HG03095 (cell line): ENCODE measurements at regions not wholly inside any gene's neighbourhood (a gene's known extent, or its start where the extent isn't known, plus 50 kb on each side); places are given as distances from the start of the nearest gene placed in this dataset.
"Not testable (repeated sequence)": the region's sequence is repeated elsewhere in the genome, so short reads cannot be mapped to it uniquely, and the experiment has no call there.

Source experiments
- ATAC-seq: cut with Tn5 transposase; IDR thresholded peaks from one replicate; pipeline ENCODE4 v1.9.1; 2021; ENCODE audit warnings: moderate library complexity; ENCODE audit not compliant: unreplicated experiment

- no peak for ATAC-seq
Measured at GRCh38 chr2:107685421-107685986, 141.2 kb upstream of the RGPD4 start.

DNA sequence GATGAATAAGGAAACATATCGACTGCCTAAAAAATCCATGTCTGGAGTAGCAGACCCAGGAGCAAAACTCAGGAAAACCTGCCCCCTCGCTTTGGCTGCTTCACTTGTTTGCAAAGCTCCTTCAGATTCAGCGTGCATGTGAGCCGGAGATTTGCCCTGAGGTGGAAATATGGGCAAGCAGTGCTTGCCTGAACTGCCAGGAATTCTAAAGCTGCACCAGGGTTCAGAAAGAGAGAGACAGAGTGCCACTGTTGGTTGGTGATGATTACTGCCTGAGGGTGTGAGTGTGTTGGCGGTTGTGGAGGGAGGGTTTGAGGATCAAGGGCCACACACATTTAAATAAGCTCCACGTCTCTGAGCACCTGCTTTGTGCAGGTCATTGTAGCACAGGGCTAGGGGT, 139.6 kb upstream of the RGPD4 start:
- ATAC-seq, result no peak

DNA sequence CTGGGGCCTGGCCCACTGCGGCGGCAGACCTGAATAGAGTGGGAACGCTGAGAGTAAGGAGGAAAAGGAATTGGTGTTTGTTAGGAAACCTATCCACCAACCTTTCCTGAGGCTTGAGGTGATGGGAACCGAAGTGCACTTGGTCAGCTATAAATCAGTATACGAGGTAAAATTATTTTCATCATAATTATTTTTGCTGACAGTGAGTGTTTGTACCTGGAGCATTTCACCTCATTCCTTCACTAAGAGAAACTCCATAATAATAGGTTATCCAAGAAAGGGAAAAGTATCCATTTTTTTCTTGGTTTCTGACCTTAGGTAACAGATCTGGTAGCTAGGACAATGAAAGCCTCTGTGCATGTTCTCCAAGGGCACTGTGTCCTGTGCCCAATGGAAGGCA, 138.6 kb upstream of the RGPD4 start:
- ATAC-seq, result no peak

- ATAC-seq, result no peak
Measured at GRCh38 chr2:107693604-107694003, 133.1 kb upstream of the RGPD4 start.

GRCh38 chr2:107694667-107695066, 132.0 kb upstream of the RGPD4 start:
- ATAC-seq, result no peak

- no peak for ATAC-seq
Measured at GRCh38 chr2:107697385-107697784, 129.3 kb upstream of the RGPD4 start.

DNA sequence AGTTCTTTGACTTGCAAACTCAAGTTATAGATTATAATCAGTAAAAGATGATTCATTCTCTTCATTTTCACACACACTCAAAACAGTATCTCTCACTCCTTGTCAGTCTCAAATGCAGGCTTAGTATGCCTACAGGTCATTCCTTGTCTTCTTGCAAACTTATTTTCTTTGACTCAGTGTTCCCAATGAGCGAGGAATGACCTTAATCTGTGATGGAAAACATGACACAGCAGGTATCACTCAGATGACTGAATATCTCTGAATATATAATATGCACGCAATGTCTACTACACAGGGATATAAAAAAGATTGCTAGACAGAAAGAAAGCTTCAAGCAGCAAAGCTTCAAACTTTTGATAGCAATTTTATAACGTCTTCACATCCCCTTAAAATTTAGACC, 127.8 kb upstream of the RGPD4 start:
- no peak for ATAC-seq

DNA sequence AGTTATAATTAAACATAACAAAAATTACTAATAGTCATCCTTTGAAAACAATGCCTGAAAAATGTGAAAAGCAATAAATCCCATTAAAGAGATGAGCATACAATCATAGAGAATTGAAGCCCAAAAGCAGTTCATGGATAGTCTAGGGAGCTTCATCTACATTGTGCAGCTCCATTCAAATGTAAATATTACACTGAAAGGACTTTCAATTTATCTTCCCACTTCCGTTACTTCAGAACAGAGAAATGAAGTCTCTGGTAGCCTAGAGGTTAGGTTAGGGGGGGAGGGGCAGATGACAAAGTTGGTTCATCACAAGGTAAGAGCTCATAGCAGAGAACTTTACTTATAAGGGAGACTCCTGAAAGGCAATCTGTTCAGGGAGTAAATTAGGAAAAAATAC, 126.6 kb upstream of the RGPD4 start:
- no peak for ATAC-seq

DNA sequence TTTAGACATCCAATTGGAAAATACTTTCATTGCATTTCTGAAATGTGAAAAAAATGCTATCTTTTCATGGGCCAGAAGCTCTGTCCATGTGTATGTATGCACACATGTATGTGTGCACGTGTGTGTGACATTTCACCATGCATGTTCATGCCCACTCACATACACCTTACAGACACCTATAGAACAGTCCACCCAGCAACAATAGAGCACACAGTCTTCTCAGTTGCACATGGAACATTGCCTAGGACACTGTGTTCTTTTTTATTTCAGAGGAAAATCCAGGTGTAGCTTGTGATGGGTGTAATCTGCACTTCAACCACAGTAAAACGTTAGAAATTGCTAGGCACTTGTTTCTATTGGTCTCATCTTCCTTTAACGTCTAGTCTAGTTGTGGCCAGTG, 114.8 kb upstream of the RGPD4 start:
- ATAC-seq, result no peak

DNA sequence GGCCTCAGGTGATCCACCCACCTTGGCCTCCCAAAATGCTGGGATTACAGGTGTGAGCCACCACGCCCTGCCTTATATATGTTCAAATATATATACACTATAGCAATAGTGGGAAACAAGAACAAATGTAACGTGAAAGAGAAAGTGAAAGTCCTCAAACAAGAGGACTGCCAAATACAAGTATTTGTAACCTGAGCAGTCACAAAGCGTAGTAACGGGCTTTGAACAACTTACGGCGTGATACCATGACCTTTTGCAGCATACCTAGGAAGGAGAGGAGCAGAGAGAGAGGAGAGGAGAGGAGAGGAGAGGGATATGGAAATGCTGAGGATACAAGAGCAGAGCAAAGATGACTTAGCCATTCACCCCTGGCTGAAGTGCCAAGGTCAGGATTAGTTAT, 113.8 kb upstream of the RGPD4 start:
- ATAC-seq, result peak; percentile 54

DNA sequence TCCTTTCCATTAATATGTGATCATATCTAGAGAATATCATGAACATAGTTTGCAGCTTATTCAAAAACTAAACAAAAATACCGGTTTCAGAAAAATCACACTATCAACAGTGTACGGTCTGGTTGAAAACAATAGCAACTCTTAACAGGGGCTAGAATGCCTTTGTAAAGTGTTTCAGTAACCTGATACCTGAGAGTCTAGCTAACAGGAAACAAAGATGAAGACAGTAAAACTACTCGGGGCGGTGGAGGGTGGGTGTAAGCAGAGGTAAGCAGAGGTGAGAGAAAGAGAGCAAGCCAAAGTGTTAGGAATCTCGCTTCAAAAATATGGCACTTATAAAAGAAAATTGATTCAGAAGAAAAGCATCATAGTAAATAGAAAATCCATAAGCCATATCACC, 109.0 kb upstream of the RGPD4 start:
- no peak for ATAC-seq

DNA sequence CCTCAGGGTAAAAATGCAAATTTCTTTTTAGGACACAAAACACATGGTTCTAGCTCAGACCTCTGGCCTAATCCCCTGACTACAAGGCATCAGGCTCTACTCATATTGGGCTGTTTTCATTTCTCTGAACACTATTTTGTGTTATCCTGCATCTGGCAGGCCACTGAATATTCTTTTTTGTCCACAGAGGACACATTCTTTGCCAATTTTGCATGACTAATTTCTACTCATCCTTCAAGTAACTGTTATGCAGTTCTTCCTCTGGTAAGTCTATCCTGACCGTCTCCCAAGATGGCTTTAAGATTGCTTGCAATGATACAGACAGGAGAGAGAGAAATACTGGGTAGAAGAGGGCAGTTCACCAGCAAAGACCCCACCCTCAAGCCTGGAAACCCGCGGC, 107.6 kb upstream of the RGPD4 start:
- no peak for ATAC-seq

- ATAC-seq, result no peak
Measured at GRCh38 chr2:107719836-107720235, 106.9 kb upstream of the RGPD4 start.

DNA sequence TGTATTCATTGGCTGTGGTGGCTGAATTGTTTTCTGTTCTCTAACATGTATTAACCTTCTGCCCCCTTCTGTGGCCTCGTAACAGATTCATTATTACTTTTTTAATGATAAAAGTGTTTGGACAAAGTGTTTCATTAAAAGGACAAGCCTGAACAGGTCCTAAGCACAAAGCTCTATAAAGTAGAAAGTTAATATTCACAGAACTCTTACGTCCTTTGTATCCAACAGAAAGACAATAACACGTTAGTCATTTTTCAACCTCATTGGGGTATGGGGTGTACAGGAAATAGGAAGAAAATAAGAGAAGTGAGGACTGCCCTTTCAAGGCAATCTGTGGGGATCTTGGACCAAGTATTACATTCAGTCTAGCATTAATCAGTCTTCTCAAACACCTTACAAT, 105.5 kb upstream of the RGPD4 start:
- no peak for ATAC-seq

DNA sequence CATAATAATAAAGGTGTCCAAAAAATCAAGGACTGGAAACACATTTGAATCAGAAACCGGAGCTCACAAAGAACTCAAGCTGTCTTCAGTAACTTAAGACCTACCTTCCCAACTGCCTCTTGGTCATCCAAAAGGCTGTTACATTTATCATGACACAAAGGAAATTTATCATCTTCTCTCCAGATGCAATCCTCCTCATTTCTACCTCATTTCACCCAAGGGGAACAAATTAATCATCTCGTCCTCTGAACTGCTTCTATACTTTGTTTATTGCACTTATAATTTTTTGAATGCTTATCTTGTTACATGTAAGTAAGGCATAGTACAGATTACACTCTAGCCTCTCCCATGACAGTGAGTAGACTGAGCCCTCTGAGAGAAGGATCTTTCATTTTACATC, 105.1 kb upstream of the RGPD4 start:
- ATAC-seq, result no peak

- not testable (repeated sequence) for ATAC-seq
Measured at GRCh38 chr2:107725824-107726223, 100.9 kb upstream of the RGPD4 start.

DNA sequence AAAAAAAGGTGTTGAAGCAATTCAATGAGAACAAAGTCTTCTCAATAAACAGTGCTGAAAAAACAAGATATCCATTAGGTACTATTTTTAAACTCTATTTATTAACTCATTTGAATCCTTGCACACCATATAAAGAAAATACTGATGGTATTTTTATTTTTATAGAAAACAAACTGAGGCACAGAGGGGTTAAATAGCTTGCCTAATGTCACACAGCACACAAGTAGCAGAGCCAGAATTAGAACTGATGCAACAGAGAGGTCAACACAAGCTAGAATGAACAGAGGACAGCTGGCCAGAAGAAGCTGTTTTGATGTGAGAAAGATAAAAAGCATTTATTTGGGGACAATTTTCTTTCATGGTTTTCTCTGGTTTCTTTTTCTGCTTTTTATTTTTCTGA, 99.4 kb upstream of the RGPD4 start:
- no peak for ATAC-seq

GRCh38 chr2:107728586-107728985, 98.1 kb upstream of the RGPD4 start:
- ATAC-seq, result no peak

GRCh38 chr2:107729440-107729839, 97.3 kb upstream of the RGPD4 start:
- no peak for ATAC-seq

DNA sequence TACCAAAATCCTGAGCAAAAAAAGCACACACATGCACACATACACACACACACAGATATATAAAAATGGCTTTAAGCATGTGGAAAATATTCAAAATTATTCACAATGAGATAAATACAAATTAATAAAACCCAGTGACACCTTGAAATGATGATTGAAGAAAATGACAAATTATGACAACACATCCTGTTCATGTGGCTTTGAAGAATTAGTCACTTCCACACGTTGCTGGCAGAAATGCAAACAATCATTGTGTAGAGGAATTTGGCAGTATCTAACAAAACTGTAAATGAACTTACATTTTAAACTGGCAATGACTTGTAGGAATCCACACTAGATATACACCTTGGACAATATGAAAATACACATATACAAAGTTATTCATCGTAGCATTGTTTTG, 95.8 kb upstream of the RGPD4 start:
- ATAC-seq, result no peak

GRCh38 chr2:107731435-107731834, 95.3 kb upstream of the RGPD4 start:
- ATAC-seq, result no peak

DNA sequence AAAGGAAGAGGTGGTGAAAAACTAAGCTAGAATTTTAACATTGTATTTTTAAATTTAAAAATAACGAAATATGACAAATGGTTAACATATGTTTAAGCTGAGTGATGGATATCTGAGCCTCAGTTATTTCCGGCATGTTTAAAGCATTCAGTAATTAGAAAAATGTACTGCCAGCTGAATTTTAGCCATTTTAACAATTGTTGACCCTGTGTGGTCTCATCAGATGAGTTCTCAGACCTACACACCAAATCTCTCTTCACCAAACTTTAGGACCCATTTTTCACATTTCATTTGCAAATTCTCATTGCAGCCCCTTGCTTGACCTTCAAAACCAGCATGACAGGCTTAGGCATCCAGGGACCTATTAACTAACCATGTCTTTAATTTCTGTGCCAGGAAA, 91.5 kb upstream of the RGPD4 start:
- ATAC-seq, result no peak

DNA sequence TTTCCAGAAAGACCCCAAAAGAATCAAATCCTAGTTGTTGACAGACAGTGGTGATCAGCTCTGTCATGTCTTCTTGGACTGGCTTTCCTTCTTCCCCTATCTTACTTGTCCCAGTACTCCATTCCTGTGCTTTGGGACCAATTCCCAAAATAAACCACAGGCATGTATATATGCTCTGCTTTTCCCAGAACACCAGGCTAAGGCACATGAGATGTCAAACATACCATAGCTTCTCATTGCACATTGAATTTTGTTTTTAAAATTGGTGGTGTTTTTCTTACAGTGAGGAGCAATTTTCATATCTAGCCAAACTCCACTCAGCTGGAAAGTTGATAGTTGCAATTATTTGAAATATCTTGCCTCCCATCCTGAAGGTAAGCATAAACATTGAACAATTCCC, 88.9 kb upstream of the RGPD4 start:
- ATAC-seq, result no peak

DNA sequence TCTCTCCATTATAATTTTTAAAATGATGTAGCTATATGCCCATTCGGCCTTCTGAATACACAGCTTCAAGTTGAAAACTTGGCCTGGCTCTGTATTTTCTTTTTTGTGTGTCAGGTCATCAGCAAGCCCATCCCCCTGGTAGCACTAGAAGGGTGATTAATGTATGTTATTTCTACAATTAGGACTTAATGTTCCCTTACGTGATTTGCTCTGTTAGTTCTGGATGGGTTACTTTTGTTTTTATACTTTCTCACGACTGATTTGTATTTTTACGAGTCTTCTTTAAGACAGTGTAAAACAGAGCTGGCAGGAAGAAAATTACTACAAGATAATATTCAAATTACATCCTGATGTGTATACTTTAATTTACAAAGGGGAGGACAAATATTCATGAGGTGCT, 88.4 kb upstream of the RGPD4 start:
- ATAC-seq, result no peak
